ENCODE measurements at regions not wholly inside any gene's neighbourhood (a gene's known extent, or its start where the extent isn't known, plus 50 kb on each side); places are given as distances from the start of the nearest gene placed in this dataset.

GRCh38 chr4:151883747-151884146 is 122.9 kb upstream of the GATB start:
- Histone ChIP-seq H3K36me3 (replicated peaks) (no peaks in the 10 kb centered on the region), H3K4me1 (no peaks in the 10 kb centered on the region), H3K27me3 (ENCODE audit: low read depth) (no peaks in the 10 kb centered on the region), H3K4me3 (no peak overlapping the region), H3K9me3 (no peaks in the 10 kb centered on the region)
- in situ Hi-C loops (cut with MboI; ENCODE audit: low sequenced_read_pairs) = no loop called here
- no peak for DNase-seq (ENCODE audit: low spot score in 2 of 2)

DNA sequence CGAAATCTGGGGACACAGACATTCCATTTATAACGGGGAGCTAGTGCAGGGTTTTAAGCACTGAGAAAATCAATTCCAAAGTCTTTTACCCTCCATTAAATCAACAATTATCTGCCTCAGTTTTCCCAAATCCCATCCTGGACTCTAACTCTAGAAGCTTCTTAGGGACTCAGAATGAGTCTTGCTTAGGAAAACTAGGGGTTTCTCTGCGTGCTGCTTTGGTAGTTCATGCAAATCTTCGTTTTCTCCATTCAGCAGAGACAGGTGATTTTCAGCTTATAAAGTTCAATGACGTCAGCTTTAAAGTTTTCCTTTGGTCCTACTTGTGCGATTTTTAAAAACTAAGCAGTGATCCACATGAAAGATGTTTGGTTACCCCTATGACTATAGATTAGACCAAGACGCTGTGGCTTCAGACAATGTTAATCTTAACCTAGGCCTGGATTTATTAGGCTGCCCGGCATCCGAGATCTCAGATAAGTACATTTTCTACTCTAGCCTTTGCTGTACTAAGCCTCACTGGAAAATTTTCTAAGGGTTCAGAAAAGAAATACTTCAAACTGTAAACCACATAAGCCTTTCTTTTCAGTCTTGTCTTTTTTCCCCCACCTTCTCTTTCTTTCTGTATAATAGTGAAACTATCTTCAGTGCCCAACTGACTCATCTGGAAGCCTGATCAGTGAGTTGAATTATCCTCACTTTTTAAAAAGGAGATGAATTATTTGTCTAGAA is 121.4 kb upstream of the GATB start:
- no peaks in the 10 kb centered on the region for H3K36me3 ChIP-seq (replicated peaks)
- no peaks in the 10 kb centered on the region for H3K27me3 ChIP-seq (ENCODE audit: low read depth)
- H3K4me1 ChIP-seq = no peaks in the 10 kb centered on the region
- no peak for DNase-seq (ENCODE audit: low spot score in 2 of 2)
- in situ Hi-C loops (cut with MboI; ENCODE audit: low sequenced_read_pairs) = no loop called here
- H3K9me3 ChIP-seq = no peaks in the 10 kb centered on the region
- no peak overlapping the region for H3K4me3 ChIP-seq

GRCh38 chr4:151879705-151880445 is 119.1 kb upstream of the GATB start:
- Histone ChIP-seq H3K27me3 (ENCODE audit: low read depth) (no peaks in the 10 kb centered on the region), H3K9me3 (no peaks in the 10 kb centered on the region), H3K4me3 (no peak overlapping the region), H3K36me3 (replicated peaks) (no peaks in the 10 kb centered on the region), H3K4me1 (no peaks in the 10 kb centered on the region)
- in situ Hi-C loops (cut with MboI; ENCODE audit: low sequenced_read_pairs) = no loop called here
- DNase-seq (ENCODE audit: low spot score in 2 of 2) = no peak

GRCh38 chr4:151876381-151876988 is 115.7 kb upstream of the GATB start:
- Histone ChIP-seq H3K4me1 (no peaks in the 10 kb centered on the region; the same call in 1 of the 2 replicates), H3K9me3 (no peaks in the 10 kb centered on the region), H3K36me3 (replicated peaks) (no peaks in the 10 kb centered on the region), H3K27me3 (ENCODE audit: low read depth) (no peaks in the 10 kb centered on the region), H3K4me3 (no peak overlapping the region)
- no peak for DNase-seq (ENCODE audit: low spot score in 2 of 2)
- in situ Hi-C loops (cut with MboI; ENCODE audit: low sequenced_read_pairs) = no loop called here

DNA sequence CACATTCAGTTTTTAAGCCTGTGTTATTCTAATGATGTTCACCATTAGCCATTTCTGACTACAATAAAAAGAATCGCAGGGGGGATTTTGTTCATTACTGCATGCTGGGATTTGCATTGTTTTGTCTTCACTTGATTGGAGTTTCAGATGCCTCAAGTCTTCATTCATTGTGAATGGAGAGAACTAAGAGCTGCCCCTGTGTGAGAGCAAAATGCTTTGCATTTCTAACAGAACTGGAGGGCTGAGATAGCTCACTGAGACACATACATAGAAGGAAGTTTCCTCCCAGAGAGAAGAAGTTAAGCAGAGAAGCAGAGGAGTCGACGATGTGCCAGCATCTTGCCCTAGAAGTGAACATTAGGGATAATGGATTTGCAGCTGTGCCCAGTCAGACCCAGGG is 113.5 kb upstream of the GATB start:
- Histone ChIP-seq H3K4me1 (no peaks in the 10 kb centered on the region; the same call in 1 of the 2 replicates), H3K4me3 (no peak overlapping the region), H3K36me3 (replicated peaks) (no peaks in the 10 kb centered on the region), H3K9me3 (no peaks in the 10 kb centered on the region), H3K27me3 (ENCODE audit: low read depth) (no peaks in the 10 kb centered on the region)
- DNase-seq (ENCODE audit: low spot score in 2 of 2) = no peak
- in situ Hi-C loops (cut with MboI; ENCODE audit: low sequenced_read_pairs) = no loop called here

- Histone ChIP-seq H3K4me1 (no peaks in the 10 kb centered on the region), H3K36me3 (replicated peaks) (no peaks in the 10 kb centered on the region), H3K4me3 (no peak overlapping the region), H3K9me3 (no peaks in the 10 kb centered on the region), H3K27me3 (ENCODE audit: low read depth) (peaks cover 2% of the 10 kb centered on the region; the same call in 1 of the 2 replicates)
- in situ Hi-C loops (cut with MboI; ENCODE audit: low sequenced_read_pairs) = no loop called here
- no peak for DNase-seq (ENCODE audit: low spot score in 2 of 2)
These were observed 105.7 kb upstream of the GATB start for GRCh38 chr4:151866592-151866918.

DNA sequence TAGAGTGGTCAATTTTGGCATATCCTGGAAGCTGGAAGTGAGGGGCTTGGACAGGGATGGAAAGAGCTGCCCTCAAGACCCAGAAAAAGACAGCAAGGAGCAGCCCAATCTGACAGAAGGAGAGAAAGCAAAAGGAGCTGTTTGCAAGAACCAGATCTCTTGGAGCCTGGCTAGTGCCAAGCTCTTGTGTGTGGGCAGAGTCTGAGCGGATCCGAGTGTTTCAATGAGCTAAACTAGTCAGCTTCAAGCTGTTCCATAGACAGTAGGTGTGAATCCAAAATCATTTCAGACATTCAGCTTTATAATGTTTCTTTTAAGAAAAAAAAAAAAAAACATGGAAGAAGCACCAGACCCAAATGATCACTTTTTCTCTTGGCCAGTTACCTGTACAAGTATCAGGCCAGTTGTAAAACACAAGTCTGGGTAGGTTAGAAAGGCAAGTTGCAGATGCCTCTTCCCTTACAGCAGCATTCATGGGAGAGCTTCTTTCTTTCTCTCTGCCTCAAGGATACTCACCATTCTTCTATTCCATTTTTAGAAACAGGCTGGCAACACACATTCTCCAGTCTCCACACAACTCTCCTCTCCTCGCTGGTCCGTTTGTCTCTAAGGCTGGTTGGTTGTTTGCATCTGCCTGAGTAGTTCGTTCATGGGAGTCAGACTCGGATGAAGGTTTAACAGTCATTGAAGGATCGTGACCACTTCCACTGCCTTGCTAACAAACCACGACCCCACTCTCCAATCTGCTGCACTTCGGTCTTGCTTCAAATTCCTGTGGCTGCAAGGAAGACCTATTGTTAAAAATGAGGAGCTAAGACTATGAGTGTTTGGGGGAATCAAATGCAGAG is 105.2 kb upstream of the GATB start:
- H3K27me3 ChIP-seq (ENCODE audit: low read depth) = peaks cover 2% of the 10 kb centered on the region; the same call in 1 of the 2 replicates
- in situ Hi-C loops (cut with MboI; ENCODE audit: low sequenced_read_pairs) = no loop called here
- DNase-seq (ENCODE audit: low spot score in 2 of 2) = no peak
- no peak overlapping the region for H3K4me3 ChIP-seq
- no peaks in the 10 kb centered on the region for H3K36me3 ChIP-seq (replicated peaks)
- H3K9me3 ChIP-seq = no peaks in the 10 kb centered on the region
- no peaks in the 10 kb centered on the region for H3K4me1 ChIP-seq

DNA sequence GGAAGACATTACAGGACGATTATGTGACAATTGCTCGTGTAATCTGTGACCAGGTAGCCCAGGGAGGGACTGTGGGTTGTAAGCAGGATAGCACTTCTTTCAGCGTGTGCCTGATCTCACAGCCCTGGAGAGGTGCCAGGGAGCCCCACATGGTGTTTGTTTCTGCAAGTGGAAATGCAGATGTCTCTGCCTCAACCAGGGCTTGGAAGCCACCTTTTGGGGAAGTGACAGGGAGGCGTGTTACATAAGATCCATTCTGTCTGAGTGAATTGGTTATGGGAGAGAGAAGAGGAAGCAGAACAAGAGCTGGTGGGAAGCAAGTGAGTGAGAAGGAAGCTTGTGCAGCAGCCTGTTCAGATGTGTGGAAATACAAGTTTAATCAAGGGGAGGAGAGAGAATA is 104.5 kb upstream of the GATB start:
- Histone ChIP-seq H3K27me3 (ENCODE audit: low read depth) (peaks cover 2% of the 10 kb centered on the region; the same call in 1 of the 2 replicates), H3K4me3 (no peak overlapping the region)

GRCh38 chr4:151864068-151864467 is 103.3 kb upstream of the GATB start:
- in situ Hi-C loops (cut with MboI; ENCODE audit: low sequenced_read_pairs) = no loop called here
- no peak for DNase-seq (ENCODE audit: low spot score in 2 of 2)
- H3K4me3 ChIP-seq = no peak overlapping the region
- no peaks in the 10 kb centered on the region; the same call in 1 of the 2 replicates for H3K9me3 ChIP-seq
- H3K27me3 ChIP-seq (ENCODE audit: low read depth) = peaks cover 7% of the 10 kb centered on the region; the same call in 1 of the 2 replicates
- no peaks in the 10 kb centered on the region for H3K36me3 ChIP-seq (replicated peaks)
- H3K4me1 ChIP-seq = no peaks in the 10 kb centered on the region

More for the DNA sequence above, 104.5 kb upstream of the GATB start:
- Histone ChIP-seq H3K4me1 (no peaks in the 10 kb centered on the region), H3K9me3 (no peaks in the 10 kb centered on the region; the same call in 1 of the 2 replicates), H3K36me3 (replicated peaks) (no peaks in the 10 kb centered on the region)
- DNase-seq (ENCODE audit: low spot score in 2 of 2) = no peak
- in situ Hi-C loops (cut with MboI; ENCODE audit: low sequenced_read_pairs) = no loop called here

- Histone ChIP-seq H3K9me3 (no peaks in the 10 kb centered on the region; the same call in 1 of the 2 replicates), H3K4me1 (no peaks in the 10 kb centered on the region), H3K36me3 (replicated peaks) (no peaks in the 10 kb centered on the region), H3K27me3 (ENCODE audit: low read depth) (peaks cover 7% of the 10 kb centered on the region; the same call in 1 of the 2 replicates), H3K4me3 (no peak overlapping the region)
- no peak for DNase-seq (ENCODE audit: low spot score in 2 of 2)
- in situ Hi-C loops (cut with MboI; ENCODE audit: low sequenced_read_pairs) = no loop called here
These were observed 102.0 kb upstream of the GATB start for GRCh38 chr4:151862766-151863165.

DNA sequence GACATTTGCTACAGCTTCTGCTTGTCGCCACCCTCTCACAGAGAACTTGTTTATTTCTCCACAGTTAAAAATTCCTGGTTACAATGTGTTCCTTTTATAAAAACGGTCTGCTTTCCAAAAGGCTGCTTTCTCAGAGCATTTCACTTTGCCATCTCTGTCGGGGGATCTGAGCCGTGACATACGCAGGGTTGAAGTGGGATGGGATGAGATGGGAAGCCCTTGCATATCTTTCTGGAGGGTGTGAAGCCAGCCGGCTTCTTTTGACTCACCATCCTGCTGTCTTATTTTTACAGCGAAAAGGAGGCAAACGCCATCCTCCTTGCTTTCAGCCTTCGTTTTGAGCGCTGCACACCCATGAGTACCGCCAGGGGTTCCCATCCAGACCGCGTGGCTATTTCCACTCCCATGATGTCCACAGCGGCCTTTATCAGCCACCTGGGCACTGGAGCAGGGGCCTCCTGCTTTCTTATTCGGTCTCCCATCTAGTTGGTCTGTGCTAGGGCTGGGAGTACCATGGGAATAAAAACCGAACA is 99.8 kb upstream of the GATB start:
- no peaks in the 10 kb centered on the region for H3K4me1 ChIP-seq
- no peaks in the 10 kb centered on the region for H3K36me3 ChIP-seq (replicated peaks)
- H3K4me3 ChIP-seq = no peak overlapping the region
- no peaks in the 10 kb centered on the region; the same call in 1 of the 2 replicates for H3K9me3 ChIP-seq
- no peak for DNase-seq (ENCODE audit: low spot score in 2 of 2)
- in situ Hi-C loops (cut with MboI; ENCODE audit: low sequenced_read_pairs) = no loop called here
- H3K27me3 ChIP-seq (ENCODE audit: low read depth) = peaks cover 7% of the 10 kb centered on the region; the same call in 1 of the 2 replicates

- H3K9me3 ChIP-seq = no peaks in the 10 kb centered on the region; the same call in 1 of the 2 replicates
- H3K36me3 ChIP-seq (replicated peaks) = no peaks in the 10 kb centered on the region
- H3K27me3 ChIP-seq (ENCODE audit: low read depth) = peaks cover 5% of the 10 kb centered on the region; the same call in 1 of the 2 replicates
- no peaks in the 10 kb centered on the region for H3K4me1 ChIP-seq
- no peak overlapping the region for H3K4me3 ChIP-seq
- in situ Hi-C loops (cut with MboI; ENCODE audit: low sequenced_read_pairs) = no loop called here
- DNase-seq (ENCODE audit: low spot score in 2 of 2) = no peak
These were observed 98.8 kb upstream of the GATB start for GRCh38 chr4:151859641-151860040.

DNA sequence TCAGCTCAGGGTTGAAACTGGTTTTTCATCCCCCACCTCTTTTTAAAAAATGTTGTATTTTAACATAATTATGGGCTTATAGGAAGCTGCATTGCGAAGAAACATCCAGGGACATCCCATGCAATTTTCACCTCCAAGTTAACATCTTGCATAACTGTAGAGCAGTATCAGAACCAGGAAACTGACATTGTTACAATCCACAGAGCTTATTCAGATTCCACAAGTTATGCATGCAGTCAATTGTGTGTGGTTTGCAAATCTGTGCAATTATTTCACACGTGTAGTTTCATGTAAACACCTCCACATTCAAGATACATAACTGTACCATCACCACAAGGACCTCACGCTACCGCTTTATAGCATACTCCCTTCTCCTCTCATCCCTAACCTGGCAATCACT is 97.5 kb upstream of the GATB start:
- H3K4me3 ChIP-seq = no peak overlapping the region
- no peaks in the 10 kb centered on the region for H3K4me1 ChIP-seq
- DNase-seq (ENCODE audit: low spot score in 2 of 2) = no peak
- no peaks in the 10 kb centered on the region for H3K36me3 ChIP-seq (replicated peaks)
- H3K9me3 ChIP-seq = no peaks in the 10 kb centered on the region; the same call in 1 of the 2 replicates
- 0 out of 2 replicates have a peak, but pooled peaks cover 5% of the 10 kb centered on the region for H3K27me3 ChIP-seq (ENCODE audit: low read depth)
- in situ Hi-C loops (cut with MboI; ENCODE audit: low sequenced_read_pairs) = no loop called here
